ENCODE measurements at regions not wholly inside any gene's neighbourhood (a gene's known extent, or its start where the extent isn't known, plus 50 kb on each side); places are given as distances from the start of the nearest gene placed in this dataset.

GRCh38 chr2:7934476-7934875 lies 747.4 kb upstream of the ID2 start:
- TF ChIP-seq CTCF (IDR thresholded peaks at IDR 0.05) (no peak), POLR2A (IDR thresholded peaks at IDR 0.05) (no peak)
